ENCODE measurements at regions not wholly inside any gene's neighbourhood (a gene's known extent, or its start where the extent isn't known, plus 50 kb on each side); places are given as distances from the start of the nearest gene placed in this dataset.

DNA sequence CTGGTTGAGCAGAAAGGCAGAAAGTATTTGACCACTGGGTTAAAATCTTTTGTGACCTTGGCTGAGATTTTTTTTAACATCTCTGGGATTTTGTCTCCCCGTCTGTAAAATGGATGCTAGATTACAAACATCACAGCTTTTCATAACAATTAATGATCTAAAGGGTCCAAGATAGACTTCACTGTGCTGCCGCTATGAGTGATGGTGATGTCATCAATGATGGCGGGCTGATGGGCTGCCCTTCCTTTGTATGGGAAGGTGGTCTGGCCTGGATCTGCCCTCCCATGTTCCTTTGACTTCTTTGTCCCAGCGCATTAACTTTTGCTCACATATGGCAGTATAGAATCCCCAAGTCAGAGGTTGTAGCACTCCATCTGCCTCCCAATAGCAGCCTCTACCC is 116.7 kb downstream of the IRX5 start:
- Histone ChIP-seq H3K4me1 (no peaks in the 10 kb centered on the region), H3K27ac (no peak overlapping the region), H3K9me3 (no peaks in the 10 kb centered on the region), H3K4me3 (no peak overlapping the region), H3K36me3 (no peaks in the 10 kb centered on the region), H3K27me3 (no peaks in the 10 kb centered on the region)
- DNase-seq (ENCODE audit: low spot score in 2 of 2) = no peak
- TF ChIP-seq, protein P1, sequence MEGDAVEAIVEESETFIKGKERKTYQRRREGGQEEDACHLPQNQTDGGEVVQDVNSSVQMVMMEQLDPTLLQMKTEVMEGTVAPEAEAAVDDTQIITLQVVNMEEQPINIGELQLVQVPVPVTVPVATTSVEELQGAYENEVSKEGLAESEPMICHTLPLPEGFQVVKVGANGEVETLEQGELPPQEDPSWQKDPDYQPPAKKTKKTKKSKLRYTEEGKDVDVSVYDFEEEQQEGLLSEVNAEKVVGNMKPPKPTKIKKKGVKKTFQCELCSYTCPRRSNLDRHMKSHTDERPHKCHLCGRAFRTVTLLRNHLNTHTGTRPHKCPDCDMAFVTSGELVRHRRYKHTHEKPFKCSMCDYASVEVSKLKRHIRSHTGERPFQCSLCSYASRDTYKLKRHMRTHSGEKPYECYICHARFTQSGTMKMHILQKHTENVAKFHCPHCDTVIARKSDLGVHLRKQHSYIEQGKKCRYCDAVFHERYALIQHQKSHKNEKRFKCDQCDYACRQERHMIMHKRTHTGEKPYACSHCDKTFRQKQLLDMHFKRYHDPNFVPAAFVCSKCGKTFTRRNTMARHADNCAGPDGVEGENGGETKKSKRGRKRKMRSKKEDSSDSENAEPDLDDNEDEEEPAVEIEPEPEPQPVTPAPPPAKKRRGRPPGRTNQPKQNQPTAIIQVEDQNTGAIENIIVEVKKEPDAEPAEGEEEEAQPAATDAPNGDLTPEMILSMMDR (IDR thresholded peaks at IDR 0.05) = no peak
- no peak for TF ChIP-seq POLR2AphosphoS5 (IDR thresholded peaks at IDR 0.05)
- intact Hi-C loops (cut with DNase I; ENCODE audit: low total_unique reads) = no loop called here

DNA sequence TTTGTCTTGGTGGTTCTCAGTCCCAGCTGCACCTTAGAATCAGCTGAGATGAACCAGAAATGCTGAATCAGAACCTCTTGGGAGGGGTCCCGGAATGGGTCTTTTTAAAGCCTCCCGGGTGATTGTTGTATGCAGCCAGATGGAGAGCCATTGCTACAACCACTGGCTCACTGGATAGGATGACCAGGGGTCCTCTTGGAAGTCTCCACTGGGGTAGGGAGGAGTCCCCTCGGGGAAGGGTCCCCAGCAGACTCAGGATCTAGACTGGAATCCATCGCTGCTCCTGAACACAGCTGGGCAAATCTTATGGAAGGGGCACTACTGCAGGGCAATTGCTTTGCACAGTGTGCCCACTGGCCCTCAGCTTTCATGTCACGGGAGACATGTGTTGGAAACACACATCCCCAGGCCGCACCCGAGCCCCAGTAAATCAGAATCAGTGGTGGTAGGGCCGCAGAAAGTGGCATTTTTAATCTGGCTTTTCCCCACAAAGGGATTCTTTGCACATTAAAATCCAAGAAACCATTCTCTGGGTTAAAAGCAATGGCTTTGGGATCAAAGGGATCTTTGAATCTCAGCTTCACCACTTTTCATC is 117.3 kb downstream of the IRX5 start:
- intact Hi-C loops (cut with DNase I; ENCODE audit: low total_unique reads) = no loop called here
- Histone ChIP-seq H3K27ac (no peak overlapping the region), H3K4me1 (no peaks in the 10 kb centered on the region), H3K4me3 (no peak overlapping the region), H3K9me3 (no peaks in the 10 kb centered on the region), H3K36me3 (no peaks in the 10 kb centered on the region), H3K27me3 (no peaks in the 10 kb centered on the region)
- DNase-seq (ENCODE audit: low spot score in 2 of 2) = no peak
- TF ChIP-seq POLR2A (IDR thresholded peaks at IDR 0.05) (no peak), POLR2AphosphoS5 (IDR thresholded peaks at IDR 0.05) (no peak)
- TF ChIP-seq, protein P1 (IDR thresholded peaks at IDR 0.05) = no peak

DNA sequence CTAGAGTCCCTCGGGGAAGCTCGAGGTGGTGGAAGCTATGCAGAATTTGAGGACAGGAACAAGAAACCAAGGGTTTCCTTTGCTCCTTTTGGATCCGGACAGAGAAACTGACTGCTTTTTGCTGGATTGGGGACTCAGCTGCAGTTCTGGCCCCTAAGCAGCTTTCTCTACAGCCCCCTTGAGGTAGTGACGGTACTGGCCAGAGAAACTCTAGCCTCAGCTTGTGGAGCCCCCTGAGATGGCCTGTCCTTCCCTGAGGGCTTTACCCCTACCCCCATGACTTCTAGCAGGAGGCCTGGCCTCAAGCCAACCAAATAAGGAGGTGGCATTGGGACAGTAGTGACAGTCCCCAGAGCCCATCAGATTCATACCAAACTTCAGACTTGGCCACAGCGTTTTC is 118.1 kb downstream of the IRX5 start:
- intact Hi-C loops (cut with DNase I; ENCODE audit: low total_unique reads) = no loop called here
- Histone ChIP-seq H3K9me3 (no peaks in the 10 kb centered on the region), H3K27me3 (no peaks in the 10 kb centered on the region), H3K4me3 (no peak overlapping the region), H3K27ac (no peak overlapping the region), H3K4me1 (no peaks in the 10 kb centered on the region), H3K36me3 (no peaks in the 10 kb centered on the region)
- DNase-seq (ENCODE audit: low spot score in 2 of 2) = no peak
- TF ChIP-seq, protein P1 (IDR thresholded peaks at IDR 0.05) = no peak
- TF ChIP-seq POLR2AphosphoS5 (IDR thresholded peaks at IDR 0.05) (no peak), POLR2A (IDR thresholded peaks at IDR 0.05) (no peak)

DNA sequence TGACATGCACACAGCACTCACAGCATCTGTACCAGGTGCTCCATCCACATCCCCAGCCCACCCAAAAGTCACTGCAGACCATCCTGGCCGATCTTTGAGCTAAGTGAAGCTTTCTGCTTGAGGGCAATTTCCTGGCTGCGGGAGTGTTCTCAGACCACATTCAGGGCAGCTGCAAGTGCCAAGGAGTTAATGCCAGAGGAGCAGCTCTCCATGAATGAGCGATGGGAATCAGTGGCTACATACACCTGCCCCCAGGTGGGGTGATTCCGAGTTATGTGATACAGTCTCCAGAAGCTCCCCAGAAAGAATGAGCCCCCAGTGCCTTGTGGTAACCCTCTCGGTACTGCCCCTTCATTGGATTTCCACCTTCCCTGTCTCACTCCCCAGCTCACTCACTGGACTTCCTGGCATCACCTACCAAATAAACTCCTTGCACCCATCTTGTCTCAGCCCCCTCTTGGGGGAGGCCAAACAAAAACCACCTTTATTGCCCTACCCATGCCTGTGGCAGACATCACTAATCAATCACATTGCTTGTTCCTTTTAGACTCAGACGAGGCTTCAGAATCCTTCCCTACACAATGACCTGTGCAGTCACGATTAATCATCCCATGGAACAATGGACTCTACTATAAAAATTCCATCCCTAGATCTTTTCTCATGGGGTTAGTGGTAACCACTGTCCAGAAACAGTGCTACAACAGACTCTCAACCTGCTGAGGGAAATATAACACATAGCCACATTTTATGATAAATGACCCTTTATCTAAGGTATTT is 121.1 kb downstream of the IRX5 start:
- no peaks in the 10 kb centered on the region for H3K36me3 ChIP-seq
- TF ChIP-seq POLR2AphosphoS5 (IDR thresholded peaks at IDR 0.05) = no peak
- no peak for TF ChIP-seq POLR2A (IDR thresholded peaks at IDR 0.05)
- TF ChIP-seq, protein P1 (IDR thresholded peaks at IDR 0.05) = no peak
- H3K4me3 ChIP-seq = no peak overlapping the region
- no peak for DNase-seq (ENCODE audit: low spot score in 2 of 2)
- peaks cover 0 to 9% of the 10 kb centered on the region in 2 donors for H3K9me3 ChIP-seq
- intact Hi-C loops (cut with DNase I; ENCODE audit: low total_unique reads) = no loop called here
- H3K27me3 ChIP-seq = peaks cover 0 to 13% of the 10 kb centered on the region in 2 donors
- no peak overlapping the region for H3K27ac ChIP-seq
- H3K4me1 ChIP-seq = peaks cover 0 to 4% of the 10 kb centered on the region in 2 donors

- H3K4me1 ChIP-seq = peaks cover 0 to 5% of the 10 kb centered on the region in 2 donors
- intact Hi-C loops (cut with DNase I; ENCODE audit: low total_unique reads) = no loop called here
- TF ChIP-seq POLR2AphosphoS5 (IDR thresholded peaks at IDR 0.05) (no peak), POLR2A (IDR thresholded peaks at IDR 0.05) (no peak)
- TF ChIP-seq, protein P1 (IDR thresholded peaks at IDR 0.05) = no peak
- H3K4me3 ChIP-seq = no peak overlapping the region
- no peak overlapping the region for H3K27ac ChIP-seq
- H3K36me3 ChIP-seq = no peaks in the 10 kb centered on the region
- peaks cover 0 to 19% of the 10 kb centered on the region in 2 donors for H3K27me3 ChIP-seq
- no peak for DNase-seq (ENCODE audit: low spot score in 2 of 2)
- H3K9me3 ChIP-seq = peaks cover 0 to 9% of the 10 kb centered on the region in 2 donors
These were observed 121.7 kb downstream of the IRX5 start for GRCh38 chr16:55052348-55052734.
